ENCODE measurements at regions not wholly inside any gene's neighbourhood (a gene's known extent, or its start where the extent isn't known, plus 50 kb on each side); places are given as distances from the start of the nearest gene placed in this dataset.
"Not testable (repeated sequence)": the region's sequence is repeated elsewhere in the genome, so short reads cannot be mapped to it uniquely, and the experiment has no call there.

DNA sequence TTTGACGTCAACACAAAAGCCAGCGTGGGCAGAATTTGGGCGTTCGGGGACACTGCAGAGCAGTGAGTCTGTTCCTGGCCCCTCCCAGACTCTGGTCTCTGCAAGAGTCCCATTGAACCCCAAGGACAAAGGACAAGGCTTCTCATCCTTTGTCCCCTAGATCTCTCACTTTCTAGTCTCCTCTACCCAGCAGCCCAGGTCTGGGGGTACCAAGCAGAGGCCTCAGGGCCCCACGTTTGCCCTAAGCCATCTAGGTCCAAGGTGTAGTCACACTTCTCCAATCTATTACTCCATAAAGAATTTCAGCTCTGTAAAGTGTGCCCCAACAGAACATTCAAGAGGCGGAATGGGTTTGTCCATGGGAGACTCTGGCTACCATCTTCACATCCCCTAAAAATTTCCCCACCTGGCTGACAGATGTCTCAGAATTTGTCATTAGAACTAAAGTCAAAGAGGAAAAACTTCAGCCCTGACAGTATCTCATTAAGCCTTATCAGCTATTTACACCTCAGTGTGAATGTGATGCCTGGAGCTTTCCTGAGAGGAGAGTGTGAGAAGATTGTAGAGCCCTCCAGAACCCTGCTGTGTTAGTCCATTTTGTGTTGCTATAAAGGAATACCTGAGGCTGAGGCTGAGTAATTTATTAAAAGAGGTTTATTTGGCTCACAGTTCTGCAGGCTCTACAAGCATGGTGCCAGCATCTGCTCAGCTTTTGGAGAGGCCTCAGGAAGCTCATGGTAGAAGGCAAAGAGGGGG, 81.4 kb upstream of the HABP2 start:
- DNase-seq: no peak

DNA sequence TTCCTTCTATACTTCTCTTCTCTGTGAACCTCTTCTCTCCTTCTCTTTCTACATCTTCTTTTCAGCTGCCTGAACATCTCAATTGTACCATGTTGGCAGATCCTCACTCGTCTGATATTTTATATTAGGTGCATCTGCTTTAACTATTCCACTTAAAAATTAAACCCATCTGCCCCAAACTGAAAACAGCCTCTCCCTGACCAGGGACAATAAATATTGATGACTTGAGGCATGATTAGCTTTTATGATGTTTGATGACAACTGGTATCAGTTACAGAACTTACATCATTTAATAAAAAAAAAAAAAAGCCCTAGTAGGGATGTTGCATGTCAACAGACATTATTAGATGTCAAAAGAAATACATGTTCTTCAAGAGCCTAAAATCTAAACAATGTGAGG, 79.8 kb upstream of the HABP2 start:
- DNase-seq: no peak

DNA sequence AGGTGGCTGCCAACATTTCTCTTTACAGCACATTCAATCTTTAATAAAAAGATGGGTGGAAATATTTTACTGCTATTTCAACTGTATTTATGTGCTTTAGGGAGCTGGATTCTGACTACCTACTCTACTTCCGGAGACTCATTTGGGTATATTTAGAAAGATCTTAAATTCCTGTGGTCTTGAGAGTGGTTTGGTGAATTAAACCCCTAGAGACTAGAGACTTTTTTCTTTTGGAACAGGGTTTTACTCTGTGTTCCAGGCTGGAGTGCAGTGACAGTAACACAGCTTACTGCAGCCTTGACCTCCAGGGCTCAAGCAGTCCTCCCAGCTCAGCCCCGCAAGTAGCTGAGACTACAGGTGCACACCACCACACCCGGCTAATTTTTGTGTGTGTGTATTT, 79.0 kb upstream of the HABP2 start:
- no peak for DNase-seq

DNA sequence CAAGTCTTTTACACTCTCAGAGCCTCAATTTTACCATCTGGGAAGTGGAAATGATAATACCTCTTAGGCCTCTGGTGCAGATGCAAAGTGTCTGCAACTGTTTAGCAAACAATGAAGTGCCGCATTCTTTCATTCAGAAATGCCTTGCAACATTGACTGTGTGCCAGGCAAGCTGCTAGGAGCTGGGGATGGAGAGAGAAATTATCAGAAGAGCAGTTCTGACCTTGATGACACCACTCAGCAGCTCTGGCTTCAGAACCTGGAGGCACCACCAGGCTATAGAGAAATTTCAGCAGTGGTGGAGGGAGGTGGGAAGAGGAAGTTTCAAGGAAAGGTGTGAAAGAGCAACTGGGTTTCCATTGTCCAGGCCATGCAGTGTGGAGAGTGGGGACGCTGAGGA, 78.1 kb upstream of the HABP2 start:
- no peak for DNase-seq

DNA sequence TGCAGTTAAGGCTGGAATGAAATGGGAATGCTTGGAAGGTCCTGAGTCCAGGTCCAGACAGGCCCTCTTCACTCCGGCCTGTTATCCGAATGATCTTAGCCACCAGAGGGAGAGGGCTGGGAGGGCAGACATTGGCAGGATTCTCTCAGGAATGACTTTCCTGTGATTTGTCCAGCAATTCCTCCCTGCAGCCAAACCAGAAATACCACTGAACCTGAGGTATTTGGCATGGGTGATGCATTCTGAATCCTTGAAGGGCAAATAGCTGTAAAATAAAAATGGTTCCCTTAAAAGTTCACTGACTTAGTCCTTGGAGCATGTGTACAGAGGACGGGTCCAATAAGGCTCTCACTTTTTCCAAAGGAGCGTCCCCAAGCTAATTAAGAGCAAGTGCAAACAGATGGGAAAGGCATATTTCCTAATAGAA, 77.5 kb upstream of the HABP2 start:
- no peak for DNase-seq

DNA sequence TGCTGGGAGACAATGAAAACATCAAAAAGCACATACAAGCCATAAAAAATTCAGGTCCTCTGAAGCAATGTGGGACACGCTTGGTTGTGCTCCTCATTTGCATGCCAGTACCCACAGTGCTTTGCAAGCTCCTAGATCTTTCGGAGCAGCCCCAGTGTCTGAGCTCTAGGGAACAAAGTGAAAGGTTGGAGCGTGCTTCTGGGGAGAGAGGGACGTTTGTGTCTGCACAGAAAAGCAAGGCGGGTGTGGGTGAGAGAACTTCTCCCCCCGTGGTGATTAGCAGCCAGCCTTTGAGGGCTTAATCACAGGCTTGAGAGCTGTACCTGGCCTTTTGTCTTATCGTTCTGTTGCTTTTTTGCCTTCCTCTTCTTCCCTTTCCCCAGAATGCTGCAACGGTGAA, 76.7 kb upstream of the HABP2 start:
- DNase-seq: no peak

DNA sequence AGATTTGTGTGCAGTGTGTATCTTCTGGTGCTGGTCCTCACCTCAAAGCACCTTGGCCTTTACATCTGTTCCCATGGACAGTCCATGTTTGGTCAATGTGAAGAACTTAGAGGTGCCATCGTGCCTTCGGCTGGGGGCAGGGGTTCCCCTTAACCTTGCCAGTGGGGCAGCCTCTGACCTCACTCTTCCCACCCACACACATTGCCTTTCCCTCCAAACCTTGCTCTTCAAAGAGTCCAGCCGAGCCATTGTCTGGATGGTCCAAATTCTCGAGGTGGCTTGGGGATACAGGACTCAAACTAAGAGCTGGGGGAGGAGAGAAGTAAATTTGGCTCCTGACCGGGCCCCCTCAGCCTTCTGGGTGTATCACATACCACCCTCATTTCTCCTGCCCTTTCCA, 76.2 kb upstream of the HABP2 start:
- no peak for DNase-seq

DNA sequence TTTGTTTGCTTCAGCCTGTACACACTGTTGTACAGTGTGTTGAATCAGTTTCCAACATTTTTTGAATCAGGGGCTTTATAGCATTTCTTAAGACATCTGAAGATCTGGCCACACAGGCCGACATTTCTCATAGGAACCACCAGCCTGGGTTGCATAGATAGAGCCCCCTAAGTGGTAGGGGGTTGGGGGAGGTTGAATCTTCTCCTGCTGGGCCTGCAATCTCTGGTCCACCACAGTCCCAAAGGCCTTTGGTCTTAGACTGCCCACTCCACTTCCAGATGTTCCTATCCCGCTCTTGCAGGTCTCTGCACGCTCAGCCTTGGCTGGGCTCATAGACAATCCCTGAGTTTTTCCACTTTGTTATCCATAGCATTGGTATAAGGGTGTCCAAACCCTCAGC, 75.4 kb upstream of the HABP2 start:
- DNase-seq: no peak

DNA sequence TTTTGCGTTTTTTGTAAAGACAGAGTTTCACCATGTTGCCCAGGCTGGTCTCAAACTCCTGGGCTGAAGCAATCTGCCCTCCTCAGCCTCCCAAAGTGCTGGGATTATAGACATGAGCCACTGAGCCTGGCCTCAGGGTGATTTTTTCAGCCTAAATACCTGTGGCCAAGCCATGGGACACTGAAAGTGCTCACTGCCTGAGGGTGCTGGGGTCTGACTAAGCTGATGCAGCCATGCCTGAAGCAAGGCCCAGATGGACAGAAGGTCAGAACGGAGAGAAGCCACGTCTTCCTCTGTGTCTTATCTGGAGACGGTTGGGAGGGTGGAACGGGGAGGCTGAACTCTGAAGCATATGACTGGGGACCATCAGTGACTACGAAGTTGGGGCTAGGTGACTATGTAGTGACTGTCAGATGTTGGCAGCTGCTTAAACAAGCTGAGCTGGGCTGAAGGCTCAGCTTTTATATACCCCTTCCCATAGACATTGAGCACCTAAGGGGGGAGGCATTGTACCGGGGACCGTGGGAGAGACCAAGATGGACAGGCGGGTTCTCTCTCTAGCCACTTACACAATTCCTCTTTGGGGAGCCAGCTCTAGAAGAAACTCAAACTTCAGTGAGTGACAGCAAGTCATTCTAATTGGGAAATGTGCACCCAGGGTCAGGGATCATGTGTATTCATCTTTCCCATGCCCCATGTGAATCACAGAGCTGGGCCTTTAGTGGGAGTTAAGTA, 73.3 kb upstream of the HABP2 start:
- DNase-seq: no peak

DNA sequence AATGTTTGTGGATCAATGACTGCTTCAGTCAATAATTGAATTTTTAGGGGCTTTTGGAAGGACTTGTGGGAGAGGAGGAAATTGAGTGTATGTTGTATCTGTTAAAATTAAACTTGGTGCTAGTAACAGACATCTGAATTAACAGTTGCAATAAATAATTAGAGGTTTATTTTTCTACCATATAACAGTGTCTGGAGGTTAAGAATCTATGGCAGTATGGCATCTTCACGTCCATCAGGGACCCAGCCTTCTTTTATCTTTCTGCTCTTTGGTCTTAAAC, 72.8 kb upstream of the HABP2 start:
- no peak for DNase-seq

DNA sequence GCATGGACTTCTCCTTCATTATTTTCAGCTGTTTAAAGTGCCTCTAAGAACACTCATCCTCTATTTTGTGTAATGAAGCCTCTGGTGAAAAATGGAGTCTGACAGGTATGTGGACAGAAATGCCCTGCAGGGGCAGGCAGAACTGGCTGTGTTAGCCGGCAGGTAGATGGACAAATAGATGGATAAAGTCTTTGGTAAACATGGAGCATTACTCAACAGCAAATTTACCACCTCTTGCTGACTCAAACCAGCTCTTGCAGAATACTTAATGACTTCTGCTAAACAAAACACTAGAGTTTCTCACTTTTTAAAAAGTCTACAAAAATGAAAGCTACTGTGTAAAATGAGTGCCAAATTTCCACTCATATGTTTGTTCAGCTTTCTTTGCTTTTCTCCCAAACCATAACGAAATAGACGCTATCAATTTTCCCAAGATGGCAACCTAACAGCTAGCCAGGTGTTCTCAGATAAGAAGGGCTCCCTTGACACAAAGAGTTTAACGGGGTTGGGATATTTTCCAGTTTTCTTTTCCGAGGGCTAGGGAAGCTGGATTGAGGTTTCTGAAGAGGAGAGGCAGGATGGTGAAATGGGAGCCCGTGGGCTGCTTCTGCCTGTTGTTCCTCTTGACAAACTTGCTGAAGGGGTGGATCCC, 71.9 kb upstream of the HABP2 start:
- no peak for DNase-seq

DNA sequence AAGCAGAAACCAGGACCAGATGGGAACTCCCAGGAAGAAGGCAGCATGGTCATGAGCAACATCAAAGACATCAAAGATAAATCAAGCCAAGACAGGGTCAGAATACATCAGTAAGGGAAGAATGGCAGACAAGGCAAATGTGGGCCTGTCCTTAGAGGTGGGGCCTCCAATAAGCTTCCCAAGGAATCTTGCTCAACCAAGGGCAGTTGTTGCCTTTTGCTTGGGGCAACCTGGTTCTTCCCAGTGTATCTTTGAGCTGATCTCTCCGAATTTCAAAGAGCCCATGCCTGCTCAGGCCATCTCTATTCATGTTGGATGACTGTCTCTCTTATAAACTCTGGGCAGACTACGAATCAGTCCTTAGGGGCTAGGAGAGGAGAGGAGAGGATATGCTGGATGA, 68.4 kb upstream of the HABP2 start:
- DNase-seq: no peak

DNA sequence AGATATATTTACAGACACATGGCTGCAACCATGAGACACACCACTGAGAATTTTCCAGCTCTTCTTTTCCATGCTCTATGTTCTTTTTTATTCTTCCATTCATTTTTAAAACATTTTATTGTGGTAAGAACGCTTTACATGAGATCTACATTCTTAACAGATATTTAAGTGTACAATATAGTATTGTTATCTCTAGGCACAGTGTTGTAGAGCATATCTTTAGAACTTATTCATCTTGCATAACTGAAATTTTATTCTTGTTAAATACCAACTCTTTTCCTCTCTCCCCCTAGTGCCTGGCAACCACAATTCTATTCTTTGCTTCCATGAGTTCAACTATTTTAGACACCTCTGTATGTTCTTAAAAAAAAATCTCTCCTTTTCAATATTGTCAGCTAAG, 67.1 kb upstream of the HABP2 start:
- no peak for DNase-seq

DNA sequence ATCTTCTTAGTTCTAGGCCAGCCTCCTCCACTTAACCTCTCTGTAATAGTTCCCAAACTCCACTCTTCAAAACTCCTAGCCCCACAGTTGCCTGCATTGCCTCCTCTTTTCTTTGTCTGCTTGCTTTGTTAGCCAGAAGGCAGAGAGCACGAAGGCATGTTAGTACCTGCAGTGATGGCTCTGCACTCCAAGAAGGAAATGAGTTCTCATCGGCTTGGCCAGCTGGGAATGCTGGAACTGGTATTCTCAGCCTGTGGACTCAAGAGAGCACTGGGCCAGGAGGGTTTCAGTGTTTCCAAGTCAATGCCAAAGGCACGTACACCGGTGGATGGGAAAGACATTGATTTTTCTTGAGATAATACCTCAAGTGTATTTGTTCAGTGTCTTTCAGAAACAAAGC, 66.3 kb upstream of the HABP2 start:
- no peak for DNase-seq

DNA sequence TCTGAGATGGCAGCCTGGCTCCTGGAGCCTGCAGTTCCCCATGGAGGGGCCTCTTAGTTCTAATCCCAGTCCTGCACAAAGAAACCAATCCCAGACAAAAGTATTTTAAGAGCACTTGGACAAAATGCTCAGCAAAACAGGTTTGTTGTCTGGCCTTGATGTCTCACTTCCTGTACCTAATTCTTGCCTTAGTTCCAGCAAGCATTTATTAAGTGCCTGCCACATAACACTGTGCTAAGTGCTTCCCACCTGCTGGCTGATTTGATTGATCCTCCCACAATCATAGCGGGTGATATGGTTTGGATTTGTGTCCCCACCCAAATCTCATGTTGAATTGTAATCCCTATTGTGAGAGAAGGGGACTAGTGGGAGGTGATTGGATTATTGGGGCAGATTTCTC, 65.7 kb upstream of the HABP2 start:
- no peak for DNase-seq

DNA sequence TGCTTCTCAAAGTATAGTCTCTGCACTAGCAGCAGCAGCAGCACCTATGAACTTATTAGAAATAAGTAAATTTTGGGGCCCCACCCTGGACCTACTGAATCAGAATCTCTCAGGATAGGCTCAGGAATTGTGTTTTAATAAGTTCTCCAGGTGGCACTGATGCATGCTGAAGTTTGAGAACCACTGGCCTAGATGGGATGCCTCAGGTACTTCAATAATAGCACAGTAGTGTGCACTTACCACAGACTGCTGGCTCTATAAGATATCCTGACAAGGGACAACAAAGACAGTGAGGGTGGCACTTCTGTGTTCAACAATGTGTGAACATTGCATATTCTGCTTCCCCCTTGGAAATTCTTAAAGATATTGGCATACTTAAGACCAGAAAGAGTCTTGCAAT, 64.7 kb upstream of the HABP2 start:
- no peak for DNase-seq

DNA sequence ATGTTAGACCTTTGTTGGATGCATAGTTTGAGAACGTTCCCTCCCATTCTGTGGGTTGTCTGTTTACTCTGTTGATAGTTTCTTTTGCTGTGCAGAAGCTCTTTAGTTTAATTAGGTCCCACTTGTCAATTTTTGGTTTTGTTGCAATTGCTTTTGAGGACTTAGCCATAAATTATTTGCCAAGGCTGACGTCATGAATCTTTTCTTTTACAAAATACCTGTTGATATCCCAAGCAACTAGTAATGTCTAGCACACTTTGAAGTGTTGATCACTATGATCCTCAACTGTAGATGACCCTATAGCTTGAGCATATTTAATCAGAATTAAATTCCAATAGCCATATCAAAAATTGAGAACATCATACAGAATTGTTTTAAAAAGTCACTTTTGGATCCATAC, 63.3 kb upstream of the HABP2 start:
- not testable (repeated sequence) for DNase-seq

DNA sequence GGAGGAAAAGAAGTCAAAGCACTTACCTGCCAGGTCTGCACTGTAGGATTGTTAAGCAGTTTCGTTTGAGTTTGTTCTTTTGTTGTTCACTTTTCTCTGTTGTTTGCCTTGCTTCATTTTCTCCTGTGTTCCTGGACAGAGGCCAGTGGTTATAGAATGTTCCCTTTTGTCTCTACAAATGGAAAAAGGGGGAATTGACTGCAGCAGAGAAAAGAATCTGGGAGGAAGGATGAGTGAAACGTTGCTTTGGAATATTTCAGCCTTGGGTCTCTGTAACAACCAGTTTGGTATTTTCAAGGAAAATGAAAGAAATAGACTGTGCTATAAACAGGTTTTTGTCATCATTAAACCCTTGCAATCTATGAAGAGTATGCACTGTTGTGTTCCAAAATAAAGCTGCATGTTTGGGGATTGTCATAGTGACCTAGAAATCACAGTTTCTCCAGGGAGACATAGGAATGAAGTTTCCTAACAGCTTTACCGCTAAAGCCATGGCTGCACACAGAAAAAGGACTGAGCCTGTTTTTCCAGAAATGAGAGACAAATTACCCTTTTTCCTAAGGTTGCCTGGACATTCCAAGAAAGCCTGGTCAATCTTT, 60.8 kb upstream of the HABP2 start:
- no peak for DNase-seq

DNA sequence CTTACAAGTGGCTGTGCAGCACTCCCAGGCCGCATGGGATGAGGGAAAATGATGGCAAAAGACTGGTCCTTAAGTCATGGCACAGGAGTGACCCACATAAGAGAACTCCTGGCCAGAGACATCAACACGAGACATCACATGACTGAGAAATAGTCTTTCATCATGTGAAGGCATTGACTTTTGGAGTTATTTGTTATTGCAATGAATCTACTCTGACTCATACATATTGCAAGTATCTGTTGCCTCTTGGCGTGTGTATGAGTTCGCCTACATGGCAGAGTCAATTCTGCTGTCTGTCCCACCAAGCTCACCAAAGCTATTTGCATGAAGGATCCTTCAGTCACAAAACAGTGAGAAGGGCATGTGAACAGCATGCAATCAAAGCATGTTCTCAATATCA, 59.7 kb upstream of the HABP2 start:
- no peak for DNase-seq

DNA sequence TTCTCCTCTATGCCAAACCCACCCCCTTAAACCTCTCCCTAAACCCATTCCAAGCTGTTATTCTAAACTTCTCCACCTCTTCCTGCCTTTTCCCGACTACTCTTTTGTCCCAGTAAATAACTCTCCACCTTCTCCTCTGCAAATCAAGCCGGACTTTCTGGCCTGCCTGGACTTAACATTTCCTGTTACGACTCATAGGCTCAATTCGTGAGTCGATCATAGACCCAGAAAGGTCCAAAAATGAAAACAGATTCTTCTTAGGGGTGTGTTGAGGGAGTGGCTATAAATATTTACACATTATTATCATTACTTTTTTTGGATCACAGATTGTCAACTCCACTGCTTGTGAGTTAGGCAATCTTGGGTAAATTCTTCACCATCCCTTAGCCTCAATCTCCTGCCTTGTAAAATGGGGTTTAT, 59.0 kb upstream of the HABP2 start:
- no peak for DNase-seq

DNA sequence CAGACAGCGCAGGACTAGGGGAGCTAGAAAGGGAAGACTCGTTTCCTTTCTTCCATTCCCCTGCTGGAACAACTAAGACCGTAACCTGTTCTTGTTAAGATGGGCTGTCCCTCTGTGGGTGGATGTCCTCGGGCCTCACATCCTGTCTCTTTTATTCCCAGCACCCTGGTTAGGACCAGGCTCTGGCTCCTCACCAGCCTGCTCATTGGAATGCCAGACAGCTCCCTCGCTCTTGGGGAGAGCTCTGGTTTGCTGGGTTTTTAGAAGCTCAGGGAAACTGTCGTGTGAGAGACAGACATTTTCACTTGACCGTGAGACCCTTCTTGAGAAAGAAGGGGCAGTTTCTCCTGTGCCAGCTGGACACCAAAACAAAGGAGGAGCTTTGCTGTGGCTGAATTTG, 58.1 kb upstream of the HABP2 start:
- no peak for DNase-seq

DNA sequence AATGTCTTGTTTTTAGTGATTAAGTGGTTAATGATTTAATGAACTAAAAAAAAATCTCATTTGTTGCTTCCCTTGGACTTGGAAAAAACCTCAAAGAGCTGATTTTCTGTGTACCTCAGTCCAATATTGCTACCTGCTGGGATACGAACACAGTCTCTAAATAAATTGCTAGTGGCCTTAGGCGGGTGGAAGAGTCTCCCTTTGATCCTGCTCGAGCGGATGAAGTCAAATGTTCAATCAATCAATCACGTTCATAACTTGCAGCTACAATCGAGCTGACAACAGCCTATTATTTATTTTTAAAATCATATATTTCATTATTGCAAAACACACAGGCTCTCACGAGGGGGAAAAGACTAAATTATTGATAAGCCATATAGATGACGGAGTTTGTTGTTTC, 57.3 kb upstream of the HABP2 start:
- no peak for DNase-seq

DNA sequence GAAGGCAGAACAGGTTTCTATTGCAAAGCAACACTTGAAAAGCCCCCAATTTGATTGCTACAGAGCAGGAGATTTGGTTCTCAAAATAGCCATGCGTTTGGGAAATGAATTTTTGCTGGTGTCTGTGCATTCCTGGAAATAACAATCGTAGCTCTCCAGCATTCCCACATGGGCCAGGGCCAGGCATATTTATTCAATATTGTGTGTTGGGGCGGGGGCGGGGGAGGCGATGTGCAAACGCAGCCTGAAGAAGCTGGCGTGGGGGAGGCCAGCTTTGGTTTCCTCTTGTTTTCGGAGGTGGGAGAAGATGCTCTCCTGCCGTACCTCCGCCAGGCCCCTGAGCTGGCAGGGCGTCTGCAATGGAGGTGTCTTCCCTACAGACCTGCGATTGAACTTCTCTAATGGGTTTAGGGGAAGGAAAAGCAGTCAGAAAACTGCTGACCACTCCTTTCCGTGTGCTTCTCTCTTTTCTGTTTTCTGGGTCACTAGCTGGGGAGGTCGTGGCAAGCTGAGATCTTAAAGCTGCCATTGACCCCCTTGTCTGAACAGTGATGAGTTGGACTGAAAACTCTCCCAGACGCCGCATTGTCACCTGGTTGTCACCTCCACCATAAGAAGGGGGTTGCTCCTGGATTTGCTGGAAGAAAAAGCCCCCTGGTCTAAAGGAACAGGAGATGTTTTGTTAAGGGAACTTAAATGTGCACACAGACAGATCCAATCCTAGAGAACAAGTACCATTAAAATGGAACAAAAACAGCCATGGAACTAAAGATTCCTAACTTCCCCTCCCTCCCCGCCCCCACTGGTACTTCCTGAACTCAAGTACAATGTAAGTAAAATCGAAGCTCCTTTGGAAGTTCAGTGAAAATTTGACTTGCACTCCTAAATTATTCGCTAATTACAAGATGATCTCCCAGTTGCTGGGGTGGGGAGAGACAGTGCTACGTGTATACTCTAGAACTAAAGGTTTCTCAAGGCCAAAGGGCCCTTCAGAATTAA, 56.4 kb upstream of the HABP2 start:
- DNase-seq: no peak
